ENCODE measurements at regions not wholly inside any gene's neighbourhood (a gene's known extent, or its start where the extent isn't known, plus 50 kb on each side); places are given as distances from the start of the nearest gene placed in this dataset.

- no peak for TF ChIP-seq CTCF (IDR thresholded peaks at IDR 0.05)
- TF ChIP-seq POLR2A (IDR thresholded peaks at IDR 0.05) = no peak
- TF ChIP-seq POLR2AphosphoS5 (IDR thresholded peaks at IDR 0.05; ENCODE audit: insufficient read depth in 1 of 2, low read depth in 1 of 2) = no peak
Observed at GRCh38 chr13:42381165-42381425, 109.1 kb downstream of the AKAP11 start.
